Peyer's patch (tissue), 4 donors: ENCODE measurements at regions not wholly inside any gene's neighbourhood (a gene's known extent, or its start where the extent isn't known, plus 50 kb on each side); places are given as distances from the start of the nearest gene placed in this dataset.

Experiments used
- DNase-seq, 3 donors: peaks; one replicate each; pipeline ENCODE4 v3.0.0-alpha.2; 2017 to 2019
- H3K27ac ChIP-seq, 4 donors: fragments of 200-600 bp; sonication (generic); one replicate each; pipeline ENCODE4 v1.5.1; 2016 to 2019
- H3K27me3 ChIP-seq, 2 donors: fragments of 200-600 bp; sonication (generic); one replicate each; pipeline ENCODE4 v1.5.1; 2019
- H3K36me3 ChIP-seq, 3 donors: fragments of 200-600 bp; sonication (generic); one replicate each; pipeline ENCODE4 v1.5.1; 2016 to 2019
- H3K4me1 ChIP-seq, 4 donors: fragments of 200-600 bp; sonication (generic); one replicate each; pipeline ENCODE4 v1.5.1; 2016 to 2019
- H3K4me3 ChIP-seq, 4 donors: fragments of 200-600 bp; sonication (generic); 1 replicate in 3 of 4; 2 replicates in 1 of 4; pipeline ENCODE4 v1.5.1; 2016 to 2019; ENCODE audit warnings: mild to moderate bottlenecking in 1 of 4
- H3K9me3 ChIP-seq, 4 donors: fragments of 200-600 bp; sonication (generic); one replicate each; pipeline ENCODE4 v1.5.1; 2016 to 2019; ENCODE audit warnings: mild to moderate bottlenecking in 1 of 4
- CTCF ChIP-seq, 6 experiments: fragments of 450-650 bp in 4 of 6; fragments of 200-600 bp in 2 of 6; sonication (generic) in 1 of 6; IDR thresholded peaks; one replicate each; pipeline ENCODE4 v1.5.1; 2017 to 2019; ENCODE audit warnings: antibody characterized with exemption in 6 of 6, mild to moderate bottlenecking in 3 of 6, moderate library complexity in 1 of 6
- POLR2A ChIP-seq, 2 donors: fragments of 450-650 bp; IDR thresholded peaks; one replicate each; pipeline ENCODE4 v1.5.1; 2017; ENCODE audit warnings: antibody characterized with exemption in 2 of 2, mild to moderate bottlenecking in 2 of 2, moderate library complexity in 2 of 2
- small RNA-seq, 2 donors: library from RNA; depleted of rRNA; stranded (forward); fragments of <200 nt; gene quantifications; one replicate each; pipeline ENCODE3, GENCODE V24; 2016

DNA sequence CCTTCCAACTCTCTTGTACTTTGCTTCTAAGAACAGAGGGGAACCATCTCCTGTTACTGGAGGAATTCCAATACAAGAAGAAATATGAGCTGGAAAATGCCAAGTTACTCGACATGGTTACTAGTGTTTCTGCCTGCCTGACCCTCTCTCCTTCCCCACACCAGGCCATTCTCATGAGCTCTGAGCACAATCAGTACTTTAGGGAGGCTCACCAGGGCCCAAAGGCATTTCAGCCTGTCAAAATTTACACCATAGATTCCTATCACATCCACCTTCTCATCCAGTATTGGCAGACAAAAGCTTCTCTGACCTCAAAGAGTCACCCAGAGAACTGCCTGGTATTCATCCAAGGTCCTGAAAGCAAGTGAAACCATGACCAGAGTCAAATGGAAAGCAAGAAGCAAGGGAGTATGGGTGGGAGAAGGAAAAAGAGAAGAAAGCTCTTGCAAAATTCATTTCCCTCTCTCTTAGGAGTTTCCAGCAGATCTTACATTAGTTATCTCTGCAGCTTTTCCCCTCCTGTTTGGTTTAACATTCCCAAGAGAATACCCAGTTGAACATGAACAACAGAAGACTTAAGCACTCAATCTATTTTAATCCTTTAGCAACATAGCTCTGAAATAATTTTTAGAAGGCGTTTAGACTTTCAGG, 58.7 kb upstream of the NCAM1 start:
- DNase-seq = no peak
- H3K9me3 ChIP-seq = no peaks in the 10 kb centered on the region
- H3K4me3 ChIP-seq = no peak overlapping the region
- H3K27ac ChIP-seq = no peak overlapping the region
- H3K4me1 ChIP-seq = no peaks in the 10 kb centered on the region
- no peak for TF ChIP-seq POLR2A (IDR thresholded peaks at IDR 0.05)
- TF ChIP-seq CTCF (IDR thresholded peaks at IDR 0.05) = no peak
- H3K27me3 ChIP-seq = no peaks in the 10 kb centered on the region
- H3K36me3 ChIP-seq = no peaks in the 10 kb centered on the region

GRCh38 chr11:112903340-112903739, 57.9 kb upstream of the NCAM1 start:
- no peak for DNase-seq

DNA sequence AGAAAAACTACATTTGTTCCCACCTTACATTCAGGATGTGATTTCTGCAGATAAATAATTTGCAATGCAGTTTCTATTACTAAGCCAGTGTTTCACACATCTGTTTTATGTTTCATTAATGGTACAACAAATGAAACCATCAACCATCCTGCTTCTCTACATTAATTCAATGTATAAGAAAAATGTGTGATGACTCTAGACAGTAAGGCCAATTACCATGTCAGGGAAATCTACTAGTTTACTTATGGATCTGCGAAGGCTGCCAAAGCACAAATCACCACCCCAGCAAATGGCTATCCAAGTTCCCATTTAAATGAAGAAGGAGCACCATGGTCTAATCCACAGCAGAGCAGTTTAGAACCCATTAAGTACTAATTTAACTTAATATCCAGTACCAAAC, 50.1 kb upstream of the NCAM1 start:
- Histone ChIP-seq H3K27me3 (no peaks in the 10 kb centered on the region), H3K27ac (no peak overlapping the region), H3K9me3 (no peaks in the 10 kb centered on the region), H3K4me3 (no peak overlapping the region), H3K4me1 (no peaks in the 10 kb centered on the region), H3K36me3 (no peaks in the 10 kb centered on the region)
- TF ChIP-seq CTCF (IDR thresholded peaks at IDR 0.05) (no peak), POLR2A (IDR thresholded peaks at IDR 0.05) (no peak)
- no peak for DNase-seq

More at GRCh38 chr11:112903340-112903739, 57.9 kb upstream of the NCAM1 start:
- H3K4me1 ChIP-seq = no peaks in the 10 kb centered on the region
- H3K36me3 ChIP-seq = no peaks in the 10 kb centered on the region
- H3K27me3 ChIP-seq = no peaks in the 10 kb centered on the region
- no peak overlapping the region for H3K27ac ChIP-seq
- no peaks in the 10 kb centered on the region for H3K9me3 ChIP-seq
- no peak for TF ChIP-seq POLR2A (IDR thresholded peaks at IDR 0.05)
- TF ChIP-seq CTCF (IDR thresholded peaks at IDR 0.05) = no peak
- H3K4me3 ChIP-seq = no peak overlapping the region

Small RNA genes in the stretch of these regions (small RNA-seq; reads per million reads assigned to genes)
- gene RF00477 (0 reads per million in 2 donors), gene RNU6-44P (0 reads per million in 2 donors)
